ENCODE measurements at regions not wholly inside any gene's neighbourhood (a gene's known extent, or its start where the extent isn't known, plus 50 kb on each side); places are given as distances from the start of the nearest gene placed in this dataset.
A peak's percentile ranks its signal among the peaks of the same experiment; 100 is the strongest.
"Not testable (repeated sequence)": the region's sequence is repeated elsewhere in the genome, so short reads cannot be mapped to it uniquely, and the experiment has no call there.

- no peak for DNase-seq (ENCODE audit: low read depth)
These were observed 354.8 kb upstream of the BRINP3 start for GRCh38 chr1:190832511-190832910.

GRCh38 chr1:190835658-190836057 lies 358.0 kb upstream of the BRINP3 start:
- no peak for DNase-seq (ENCODE audit: low read depth)

- DNase-seq (ENCODE audit: low read depth) = not testable (repeated sequence)
These were observed 359.5 kb upstream of the BRINP3 start for GRCh38 chr1:190837200-190837599.

DNA sequence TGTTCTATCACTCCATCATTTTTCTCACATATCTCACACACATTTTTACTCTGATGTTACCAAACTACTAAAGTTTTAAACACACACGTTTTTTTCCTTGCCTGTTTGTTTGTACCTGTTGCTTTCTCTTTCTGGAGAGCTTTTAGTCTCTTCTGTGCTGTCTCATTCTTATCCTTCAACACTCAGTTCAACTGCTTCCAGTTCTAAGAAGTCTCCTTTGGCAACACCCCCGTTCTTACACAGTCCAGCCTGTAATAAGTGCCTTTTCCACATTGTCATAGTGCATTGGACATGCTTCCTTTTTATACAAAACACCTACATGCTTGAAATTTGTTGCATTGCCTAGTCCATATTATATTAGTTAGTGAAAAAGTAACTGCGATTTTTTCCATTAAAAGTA lies 360.2 kb upstream of the BRINP3 start:
- no peak for DNase-seq (ENCODE audit: low read depth)

- DNase-seq (ENCODE audit: low read depth) = no peak
These were observed 369.5 kb upstream of the BRINP3 start for GRCh38 chr1:190847166-190847565.

- no peak for DNase-seq (ENCODE audit: low read depth)
These were observed 371.7 kb upstream of the BRINP3 start for GRCh38 chr1:190849346-190849745.

DNA sequence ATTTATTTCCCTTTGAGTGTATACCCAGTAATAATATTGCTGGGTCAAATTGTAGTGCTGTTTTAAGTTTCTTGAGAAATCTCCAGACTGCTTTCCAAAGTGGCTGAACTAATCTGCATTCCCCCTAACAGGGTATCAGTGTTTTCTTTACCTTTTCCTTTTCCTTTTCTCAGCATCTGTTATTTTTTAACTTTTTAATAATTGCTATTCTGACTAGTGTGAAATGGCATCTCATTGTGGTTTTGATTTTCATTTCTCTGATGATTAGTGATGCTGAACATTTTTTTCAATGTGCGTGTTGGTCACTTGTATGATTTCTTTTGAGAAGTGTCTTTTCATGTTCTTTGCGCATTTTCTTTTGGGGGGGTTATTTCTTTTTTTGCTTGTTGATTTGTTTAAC lies 374.9 kb upstream of the BRINP3 start:
- no peak for DNase-seq (ENCODE audit: low read depth)

DNA sequence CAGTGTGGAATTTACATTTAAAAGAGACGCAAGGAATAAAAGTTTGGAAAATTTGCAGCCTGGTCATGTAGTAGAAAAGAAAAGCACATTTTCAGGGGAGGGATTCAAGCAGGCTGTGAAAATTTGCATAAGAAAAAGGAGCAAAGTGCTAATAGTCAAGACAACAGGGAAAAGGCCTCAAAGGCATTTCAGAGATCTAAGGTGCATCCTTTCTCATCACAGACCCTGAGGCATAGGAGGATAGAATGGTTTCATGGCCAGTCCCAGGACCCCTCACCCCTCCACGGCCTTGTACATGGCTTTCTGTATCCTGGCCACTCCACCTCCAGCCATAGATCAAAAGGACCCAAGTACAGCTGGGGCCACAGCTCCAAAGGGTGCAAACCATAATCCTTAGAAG lies 380.5 kb upstream of the BRINP3 start:
- no peak for DNase-seq (ENCODE audit: low read depth)

DNA sequence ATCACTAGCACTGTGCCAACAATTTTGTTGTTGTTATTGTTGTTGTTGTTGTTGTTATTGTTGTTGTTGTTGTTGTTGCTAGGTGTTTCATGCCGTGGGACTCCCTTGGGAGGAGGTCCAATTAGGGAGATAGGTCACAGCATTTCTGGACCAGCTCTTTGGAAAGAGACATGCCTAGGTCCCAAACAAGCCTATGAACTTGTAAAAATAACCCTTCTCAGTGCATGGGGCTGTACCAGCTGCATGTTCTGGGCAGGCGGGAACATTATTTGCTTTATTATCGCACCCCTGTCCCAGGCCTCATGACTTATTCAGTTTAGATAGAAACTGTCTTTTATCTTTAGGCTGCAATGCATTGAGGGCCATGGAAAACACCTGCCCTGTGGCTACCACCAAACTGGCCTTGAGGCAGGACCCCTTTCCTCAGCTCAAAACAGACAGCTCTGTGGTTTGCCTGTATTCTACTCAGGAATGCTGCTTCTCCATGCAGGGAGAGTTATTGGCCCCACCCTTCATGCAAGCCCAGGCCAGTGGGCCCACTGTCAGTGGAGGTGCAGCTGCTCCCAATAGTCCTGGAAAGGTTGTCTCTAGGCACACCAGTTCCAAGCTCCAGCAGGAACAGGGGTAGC lies 386.5 kb upstream of the BRINP3 start:
- no peak for DNase-seq (ENCODE audit: low read depth)

DNA sequence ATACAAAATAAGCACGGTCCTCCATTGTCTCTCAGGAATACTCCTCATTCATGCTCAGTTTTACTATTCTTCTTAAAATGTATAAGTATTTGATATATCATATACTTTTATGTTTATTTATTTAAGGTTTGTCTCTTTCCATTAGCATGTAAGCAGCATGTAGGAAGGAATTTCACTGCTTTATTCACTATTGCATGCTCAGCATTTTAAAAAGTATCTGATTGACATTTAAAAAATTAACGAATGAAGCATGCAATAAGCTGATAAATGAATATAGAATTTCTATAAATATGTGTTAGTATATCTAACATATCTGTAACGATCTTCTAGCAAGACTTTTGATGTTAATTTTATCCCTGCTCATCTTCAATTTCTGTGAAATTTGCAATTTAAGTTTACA lies 402.7 kb upstream of the BRINP3 start:
- no peak for DNase-seq (ENCODE audit: low read depth)

DNA sequence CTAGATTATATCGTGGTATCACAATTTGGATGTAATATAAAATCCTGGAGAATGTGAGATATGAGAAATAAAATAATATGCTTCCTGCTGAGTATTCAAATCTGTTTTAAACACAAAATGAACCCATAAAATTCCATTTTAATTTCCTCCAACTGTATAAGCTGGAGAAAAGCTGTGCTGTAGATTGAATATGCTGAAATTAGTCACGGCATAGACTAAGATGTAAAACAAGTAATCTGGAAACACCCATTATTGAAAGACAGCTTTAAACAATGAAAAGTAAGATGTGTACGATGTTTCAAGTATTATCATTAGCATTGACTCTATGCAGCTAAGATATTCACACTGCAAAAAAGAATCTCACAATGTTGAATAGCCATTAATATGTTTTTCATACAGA lies 403.4 kb upstream of the BRINP3 start:
- no peak for DNase-seq (ENCODE audit: low read depth)

DNA sequence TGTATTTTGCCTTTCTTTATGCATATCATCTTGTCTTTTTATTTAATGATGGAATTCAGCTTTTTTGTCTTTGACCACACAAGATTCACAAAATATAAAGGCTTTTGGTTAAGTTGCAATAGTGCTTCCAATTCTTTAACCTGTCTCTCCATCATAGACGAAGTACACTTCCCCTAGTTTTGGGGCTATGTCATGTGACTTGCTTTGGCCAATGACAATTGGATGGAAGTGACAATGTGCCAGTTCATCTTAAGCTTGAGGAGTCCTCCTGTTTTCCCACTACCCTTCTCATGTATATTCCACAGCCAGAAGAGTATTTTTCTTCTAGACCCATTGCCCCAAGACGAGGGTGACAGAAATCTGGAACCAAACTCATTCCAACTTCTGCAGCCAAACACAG lies 419.6 kb upstream of the BRINP3 start:
- no peak for DNase-seq (ENCODE audit: low read depth)

DNA sequence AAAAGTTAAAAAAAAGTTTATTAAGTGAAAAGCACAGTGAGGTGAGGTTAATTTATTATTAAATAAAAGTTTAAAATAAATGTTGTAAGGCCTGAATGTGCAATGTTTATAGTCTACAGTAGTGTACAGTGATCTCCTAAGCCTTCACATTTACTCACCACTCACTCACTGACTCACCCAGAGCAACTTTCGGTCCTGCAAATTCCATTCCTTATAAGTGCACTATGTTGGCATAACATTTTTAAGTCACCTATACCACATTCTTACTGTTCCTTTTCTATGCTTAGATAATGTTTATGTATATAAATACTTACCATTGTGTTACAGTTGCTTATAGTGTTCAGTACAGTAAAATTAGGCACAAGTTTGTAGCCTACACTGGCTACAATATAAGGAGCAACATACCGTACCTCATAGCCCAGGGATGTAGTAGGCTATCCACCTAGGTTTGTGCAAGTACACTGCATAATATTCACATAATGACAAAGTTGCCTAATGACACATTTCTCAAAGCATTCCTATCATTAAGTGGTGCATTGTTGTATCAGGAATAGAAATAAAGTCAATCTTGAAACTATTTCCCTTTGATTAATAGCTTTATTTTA lies 426.5 kb upstream of the BRINP3 start:
- peak; percentile 57 for DNase-seq (ENCODE audit: low read depth)

GRCh38 chr1:190906206-190906725 lies 428.6 kb upstream of the BRINP3 start:
- DNase-seq (ENCODE audit: low read depth) = no peak

DNA sequence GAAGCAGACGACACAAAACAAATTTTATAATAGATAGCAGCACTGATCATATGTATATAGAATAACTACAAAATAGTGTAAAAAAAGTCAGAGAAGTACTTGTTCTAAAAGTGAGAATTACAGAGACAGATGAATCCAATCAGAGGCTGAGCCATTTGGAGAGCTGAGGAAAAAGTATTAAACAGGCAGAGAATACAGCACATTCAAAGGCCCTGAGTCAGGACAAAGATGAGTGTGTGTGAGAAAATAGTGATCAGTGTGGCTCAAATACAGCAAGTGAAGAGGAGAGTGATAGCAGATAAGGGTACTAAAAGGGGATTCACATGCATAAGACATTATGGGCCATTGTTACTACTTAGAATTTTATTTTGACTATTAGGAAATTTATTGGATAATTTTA lies 430.6 kb upstream of the BRINP3 start:
- DNase-seq (ENCODE audit: low read depth) = no peak

DNA sequence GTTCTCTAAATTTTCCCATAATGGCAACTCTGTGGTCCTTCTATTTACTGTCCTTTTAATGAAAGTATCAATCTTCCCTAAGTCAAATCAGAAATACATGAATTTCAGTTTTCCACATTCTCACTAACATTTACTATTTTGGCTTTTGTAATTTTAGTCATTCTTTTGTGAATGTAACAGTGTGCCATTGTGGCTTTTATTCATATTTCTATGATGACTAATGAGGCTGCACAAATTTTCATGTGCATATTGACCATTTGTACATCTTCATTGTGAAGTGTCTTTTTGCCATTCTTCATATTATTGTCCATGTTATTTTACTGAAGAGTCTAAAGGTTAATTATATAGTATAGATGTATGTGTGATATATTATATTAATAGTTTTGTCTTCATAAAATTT lies 431.0 kb upstream of the BRINP3 start:
- DNase-seq (ENCODE audit: low read depth) = peak; percentile 12

- no peak for DNase-seq (ENCODE audit: low read depth)
These were observed 458.3 kb upstream of the BRINP3 start for GRCh38 chr1:190935925-190936324.

GRCh38 chr1:190936337-190936736 lies 458.7 kb upstream of the BRINP3 start:
- no peak for DNase-seq (ENCODE audit: low read depth)

GRCh38 chr1:190940951-190941350 lies 463.3 kb upstream of the BRINP3 start:
- DNase-seq (ENCODE audit: low read depth) = no peak

DNA sequence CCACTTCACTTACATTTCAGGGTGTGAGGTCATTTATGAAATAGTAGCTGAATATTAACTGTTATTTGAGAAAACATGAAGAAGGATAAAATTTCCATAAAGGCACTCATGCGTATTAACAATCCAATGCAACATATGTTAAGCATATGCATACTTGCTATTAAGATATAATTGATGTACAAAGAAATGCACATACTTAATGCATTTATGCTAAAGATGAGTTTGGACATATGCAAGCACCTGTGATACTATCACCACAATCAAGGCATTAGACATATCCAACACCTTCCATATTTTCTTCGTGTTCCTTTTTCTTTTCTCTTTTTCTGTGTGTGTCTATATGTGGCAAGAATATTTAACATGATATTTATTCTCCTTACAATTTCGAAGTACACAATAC lies 464.8 kb upstream of the BRINP3 start:
- no peak for DNase-seq (ENCODE audit: low read depth)

DNA sequence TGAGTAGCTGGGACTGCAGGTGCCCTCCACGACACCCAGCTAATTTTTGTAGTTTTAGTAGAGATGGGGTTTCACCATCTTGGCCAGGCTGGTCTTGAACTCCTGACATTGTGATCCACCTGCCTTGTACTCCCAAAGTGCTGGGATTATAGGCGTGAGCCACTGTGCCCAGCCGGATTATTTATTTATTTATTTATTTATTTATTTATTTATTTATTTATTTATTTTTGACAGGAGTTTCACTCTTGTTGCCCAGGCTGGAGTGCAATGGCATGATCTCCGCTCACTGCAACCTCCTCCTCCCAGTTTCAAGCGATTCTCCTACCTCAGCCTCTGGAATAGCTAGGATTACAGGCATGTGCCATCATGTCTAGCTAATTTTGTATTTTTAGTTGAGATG lies 466.1 kb upstream of the BRINP3 start:
- DNase-seq (ENCODE audit: low read depth) = not testable (repeated sequence)

GRCh38 chr1:190949939-190950338 lies 472.3 kb upstream of the BRINP3 start:
- no peak for DNase-seq (ENCODE audit: low read depth)

DNA sequence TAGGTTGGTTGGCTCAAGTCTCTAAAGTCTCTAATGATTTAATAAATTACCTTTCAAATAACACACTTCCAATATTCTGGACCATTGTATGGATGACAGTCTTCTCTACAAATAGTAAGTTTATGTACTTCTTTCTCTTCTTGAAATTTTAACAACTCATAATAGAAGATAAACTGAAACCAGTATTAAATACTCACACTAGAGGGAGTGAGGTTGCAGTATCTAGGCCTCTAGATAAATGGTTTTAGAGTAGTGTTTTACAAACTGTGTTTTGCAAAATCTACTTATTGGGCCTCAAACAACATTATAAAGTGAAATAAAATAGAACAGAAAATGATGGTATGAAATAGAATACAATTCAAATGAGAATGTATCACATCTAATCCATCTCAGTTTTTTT lies 479.9 kb upstream of the BRINP3 start:
- DNase-seq (ENCODE audit: low read depth) = no peak

- no peak for DNase-seq (ENCODE audit: low read depth)
These were observed 485.7 kb upstream of the BRINP3 start for GRCh38 chr1:190963321-190963720.
